HCT116 (cell line): ENCODE measurements at regions not wholly inside any gene's neighbourhood (a gene's known extent, or its start where the extent isn't known, plus 50 kb on each side); places are given as distances from the start of the nearest gene placed in this dataset.

Experiments
- POLR2A ChIP-seq: IDR thresholded peaks from 2 replicates; pipeline ENCODE4 v1.7.0; 2011; ENCODE audit warnings: borderline replicate concordance; ENCODE audit not compliant: insufficient read depth, insufficient read length; ENCODE audit errors: extremely low read depth
- RAD21 ChIP-seq: IDR thresholded peaks from 2 replicates; pipeline ENCODE4 v1.6.1; 2012; ENCODE audit warnings: low read depth, mild to moderate bottlenecking
- TF ChIP-seq, protein P1 (sequence below): IDR thresholded peaks from 2 replicates; pipeline ENCODE4 v1.6.1; 2011; ENCODE audit warnings: mild to moderate bottlenecking, low read length, moderate library complexity; ENCODE audit not compliant: insufficient replicate concordance; ENCODE audit errors: extremely low read depth

DNA sequence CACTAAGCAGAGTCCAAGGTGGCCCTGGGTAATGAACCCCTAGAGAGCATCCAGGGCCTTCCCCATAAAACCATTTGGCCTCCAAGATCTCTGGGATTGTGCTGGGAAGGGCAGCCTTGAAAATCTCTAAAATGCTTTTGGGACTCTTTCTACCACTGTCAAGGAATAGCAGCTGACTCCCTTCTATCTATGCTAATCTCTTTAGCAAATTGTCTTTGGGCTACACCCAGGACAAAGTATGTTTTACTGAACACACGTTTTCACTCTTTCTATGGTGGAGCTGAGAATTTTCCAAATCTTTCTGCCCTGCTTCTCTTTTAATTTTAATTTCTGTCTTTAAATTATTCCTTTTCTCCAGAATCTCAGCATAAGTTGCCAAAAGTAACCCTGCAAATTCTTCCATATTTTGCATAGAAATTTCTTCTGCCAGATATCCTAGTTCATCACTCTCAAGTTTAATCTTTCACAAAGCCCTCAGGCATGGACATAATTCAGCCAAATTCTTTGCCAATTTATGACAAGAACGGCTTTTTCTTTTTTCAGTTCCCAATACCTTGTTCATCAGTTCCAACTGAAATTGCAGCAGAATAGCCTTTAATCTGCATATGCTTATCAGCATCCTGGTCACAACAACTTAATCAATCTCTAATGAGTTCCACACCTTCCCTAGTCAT, 687.0 kb upstream of the ADGRL4 start:
- TF ChIP-seq POLR2A (no peak), RAD21 (no peak)
- TF ChIP-seq, protein P1, sequence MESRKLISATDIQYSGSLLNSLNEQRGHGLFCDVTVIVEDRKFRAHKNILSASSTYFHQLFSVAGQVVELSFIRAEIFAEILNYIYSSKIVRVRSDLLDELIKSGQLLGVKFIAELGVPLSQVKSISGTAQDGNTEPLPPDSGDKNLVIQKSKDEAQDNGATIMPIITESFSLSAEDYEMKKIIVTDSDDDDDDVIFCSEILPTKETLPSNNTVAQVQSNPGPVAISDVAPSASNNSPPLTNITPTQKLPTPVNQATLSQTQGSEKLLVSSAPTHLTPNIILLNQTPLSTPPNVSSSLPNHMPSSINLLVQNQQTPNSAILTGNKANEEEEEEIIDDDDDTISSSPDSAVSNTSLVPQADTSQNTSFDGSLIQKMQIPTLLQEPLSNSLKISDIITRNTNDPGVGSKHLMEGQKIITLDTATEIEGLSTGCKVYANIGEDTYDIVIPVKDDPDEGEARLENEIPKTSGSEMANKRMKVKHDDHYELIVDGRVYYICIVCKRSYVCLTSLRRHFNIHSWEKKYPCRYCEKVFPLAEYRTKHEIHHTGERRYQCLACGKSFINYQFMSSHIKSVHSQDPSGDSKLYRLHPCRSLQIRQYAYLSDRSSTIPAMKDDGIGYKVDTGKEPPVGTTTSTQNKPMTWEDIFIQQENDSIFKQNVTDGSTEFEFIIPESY, result no peak
